Liver (tissue), 8 donors: ENCODE measurements at regions not wholly inside any gene's neighbourhood (a gene's known extent, or its start where the extent isn't known, plus 50 kb on each side); places are given as distances from the start of the nearest gene placed in this dataset.

Experiments
- DNase-seq: peaks from one replicate; pipeline ENCODE4 v3.0.0-alpha.2; 2017; ENCODE audit warnings: low spot score
- H3K27ac ChIP-seq, 2 donors: one replicate each; pipeline ENCODE4 v1.7.0; 2013; ENCODE audit warnings: inconsistent platforms in 2 of 2, low read length in 2 of 2, control low read depth in 1 of 2, low read depth in 1 of 2, mild to moderate bottlenecking in 1 of 2
- H3K27me3 ChIP-seq, 4 donors: one replicate each; pipeline versions ENCODE4 v1.6.1 to v1.7.0; 2013; ENCODE audit warnings: low read length in 3 of 4, inconsistent platforms in 1 of 4, mild to moderate bottlenecking in 1 of 4, moderate library complexity in 1 of 4; ENCODE audit not compliant: control insufficient read depth in 4 of 4, insufficient read depth in 4 of 4
- H3K36me3 ChIP-seq, 4 donors: one replicate each; pipeline versions ENCODE4 v1.6.1 to v1.7.0; 2013; ENCODE audit warnings: low read length in 3 of 4, mild to moderate bottlenecking in 3 of 4, low read depth in 1 of 4, moderate library complexity in 1 of 4; ENCODE audit not compliant: control insufficient read depth in 4 of 4, insufficient read depth in 3 of 4
- H3K4me1 ChIP-seq, 4 donors: one replicate each; pipeline versions ENCODE4 v1.6.1 to v1.7.0; 2013; ENCODE audit warnings: low read length in 3 of 4, mild to moderate bottlenecking in 3 of 4, moderate library complexity in 1 of 4; ENCODE audit not compliant: control insufficient read depth in 4 of 4, insufficient read depth in 4 of 4
- H3K4me3 ChIP-seq, 3 donors: one replicate each; pipeline versions ENCODE4 v1.6.1 to v1.7.0; 2013; ENCODE audit warnings: low read length in 3 of 3, control low read depth in 1 of 3, low read depth in 1 of 3, mild to moderate bottlenecking in 1 of 3
- H3K9ac ChIP-seq, 2 donors: one replicate each; pipeline ENCODE4 v1.7.0; 2013; ENCODE audit warnings: low read length in 2 of 2, mild to moderate bottlenecking in 2 of 2, moderate library complexity in 2 of 2, control low read depth in 1 of 2, low read depth in 1 of 2
- H3K9me3 ChIP-seq, 4 donors: one replicate each; pipeline versions ENCODE4 v1.6.1 to v1.7.0; 2013; ENCODE audit warnings: low read length in 3 of 4; ENCODE audit not compliant: control insufficient read depth in 4 of 4
- ATF3 ChIP-seq: IDR thresholded peaks from 2 replicates; pipeline ENCODE4 v1.6.1; 2016; ENCODE audit warnings: antibody characterized with exemption
- CTCF ChIP-seq: fragments of 150-350 bp; IDR thresholded peaks from 2 replicates; pipeline ENCODE4 v1.5.1; 2017; ENCODE audit warnings: improper control_type of control experiment, low read depth, low read length; ENCODE audit not compliant: missing input control
- EGR1 ChIP-seq, 2 donors: IDR thresholded peaks; 2 replicates each; pipeline ENCODE4 v1.6.1; 2016 to 2018; ENCODE audit warnings: antibody characterized with exemption in 2 of 2, low read depth in 2 of 2
- JUND ChIP-seq, 2 donors: IDR thresholded peaks; 2 replicates each; pipeline ENCODE4 v1.6.1; 2016; ENCODE audit warnings: antibody characterized with exemption in 2 of 2
- MAX ChIP-seq: IDR thresholded peaks from 2 replicates; pipeline ENCODE4 v1.6.1; 2016; ENCODE audit warnings: antibody characterized with exemption
- REST ChIP-seq: IDR thresholded peaks from 2 replicates; pipeline ENCODE4 v1.6.1; 2016; ENCODE audit warnings: antibody characterized with exemption, mild to moderate bottlenecking
- RXRA ChIP-seq, 2 donors: IDR thresholded peaks; 2 replicates each; pipeline ENCODE4 v1.6.1; 2017 to 2018; ENCODE audit warnings: antibody characterized with exemption in 2 of 2, mild to moderate bottlenecking in 1 of 2
- YY1 ChIP-seq: IDR thresholded peaks from 2 replicates; pipeline ENCODE4 v1.6.1; 2016; ENCODE audit warnings: antibody characterized with exemption, mild to moderate bottlenecking
- WGBS: extraction: QIAGEN DNeasy Blood & Tissue Kit; methylation state at CpG from one replicate; pipeline ENCODE4 v1.1.7; 2013; 5-methylcytosine and 5-hydroxymethylcytosine counted together
- donor health status: healthy.
- donor health status: healthy.
- donor health status: healthy.
- donor health status: healthy.
- donor health status: healthy.

GRCh38 chr5:171597946-171598640 lies 178.6 kb downstream of the FGF18 start:
- DNase-seq = no peak
- no peaks in the 10 kb centered on the region for H3K4me1 ChIP-seq
- 79% methylated on average over 6 of the region's 6 CpGs for WGBS

More at GRCh38 chr5:171597946-171598640, 178.6 kb downstream of the FGF18 start:
- Histone ChIP-seq H3K36me3 (no peaks in the 10 kb centered on the region), H3K27ac (no peak overlapping the region), H3K9me3 (no peaks in the 10 kb centered on the region), H3K27me3 (peaks cover 0 to 6% (median 0%) of the 10 kb centered on the region in 4 donors), H3K4me3 (no peak overlapping the region), H3K9ac (no peak overlapping the region)
- TF ChIP-seq YY1 = no peak
- TF ChIP-seq CTCF = peak; percentile 2
- TF ChIP-seq ATF3 = no peak
- no peak for TF ChIP-seq RXRA (IDR thresholded peaks at IDR 0.05)
- no peak for TF ChIP-seq REST
- TF ChIP-seq MAX = no peak
- no peak for TF ChIP-seq EGR1 (IDR thresholded peaks at IDR 0.05; ENCODE audit: low read depth in 2 of 2)
- TF ChIP-seq JUND (IDR thresholded peaks at IDR 0.05) = no peak
